PC-9 (cell line): ENCODE measurements at regions not wholly inside any gene's neighbourhood (a gene's known extent, or its start where the extent isn't known, plus 50 kb on each side); places are given as distances from the start of the nearest gene placed in this dataset.

Source experiments
- BruUV-seq: library from RNA; stranded (reverse); fragments of 400-500 nt; replicated peaks from 2 replicates; lab custom pipeline; 2021; lab: Mats Ljungman, UMichigan
- CTCF ChIA-PET: fragments of 300-600 bp; sonication (Branson Sonifier 250); formaldehyde crosslinking; loops from one replicate; lab custom pipeline; 2022; ENCODE audit warnings: antibody characterized with exemption; lab: Charles Lee
- POLR2A ChIA-PET: fragments of 300-600 bp; sonication (Branson Sonifier 250); formaldehyde crosslinking; loops from one replicate; lab custom pipeline; 2022; ENCODE audit warnings: antibody characterized with exemption; ENCODE audit not compliant: unreplicated experiment; lab: Charles Lee
- DNase-seq, 2 experiments: peaks; one replicate each; pipeline versions ENCODE4 v3.0.0 to v3.0.0-alpha.2; 2015 to 2022; ENCODE audit warnings: mixed read lengths in 1 of 2
- H2AFZ ChIP-seq: fragments of 200-600 bp; sonication (generic); 2 replicates; pipeline ENCODE4 v1.8.1; 2017; ENCODE audit warnings: antibody characterized with exemption
- H3F3A ChIP-seq: fragments of 200-600 bp; sonication (generic); 2 replicates; pipeline ENCODE4 v1.8.1; 2017; ENCODE audit warnings: antibody characterized with exemption, mild to moderate bottlenecking, low read depth; ENCODE audit not compliant: insufficient read depth
- H3K27ac ChIP-seq: fragments of 200-600 bp; sonication (generic); 2 replicates; pipeline ENCODE4 v1.6.1; 2016; ENCODE audit warnings: mixed run types
- H3K27me3 ChIP-seq: fragments of 200-600 bp; sonication (generic); 2 replicates; pipeline ENCODE4 v1.6.1; 2016; ENCODE audit warnings: low read depth, mixed run types; ENCODE audit not compliant: insufficient read depth
- H3K36me3 ChIP-seq: fragments of 200-600 bp; sonication (generic); 2 replicates; pipeline ENCODE4 v1.6.1; 2016; ENCODE audit warnings: low read depth, mixed run types
- H3K4me1 ChIP-seq: fragments of 200-600 bp; sonication (generic); replicated peaks from 2 replicates; pipeline ENCODE4 v1.6.1; 2016; ENCODE audit warnings: mixed run types; ENCODE audit not compliant: insufficient read depth
- H3K4me2 ChIP-seq: fragments of 200-600 bp; sonication (generic); 2 replicates; pipeline ENCODE4 v1.6.1; 2017; ENCODE audit warnings: mixed run types
- H3K4me3 ChIP-seq: fragments of 200-600 bp; sonication (generic); 2 replicates; pipeline ENCODE4 v1.6.1; 2016; ENCODE audit warnings: mixed run types
- H3K79me2 ChIP-seq: fragments of 200-600 bp; sonication (generic); 2 replicates; pipeline ENCODE4 v1.6.1; 2017; ENCODE audit warnings: low read depth, mixed run types
- H3K9me2 ChIP-seq: fragments of 200-600 bp; sonication (generic); 2 replicates; pipeline ENCODE4 v1.8.1; 2017; ENCODE audit warnings: mild to moderate bottlenecking; ENCODE audit not compliant: insufficient read depth
- H3K9me3 ChIP-seq: fragments of 200-600 bp; sonication (generic); 2 replicates; pipeline ENCODE4 v1.8.1; 2016; ENCODE audit warnings: low read depth; ENCODE audit not compliant: insufficient read depth
- H4K20me1 ChIP-seq: fragments of 200-600 bp; sonication (generic); 2 replicates; pipeline ENCODE4 v1.8.1; 2017; ENCODE audit not compliant: insufficient read depth
- CTCF ChIP-seq: fragments of 200-600 bp; sonication (generic); conservative IDR thresholded peaks from 2 replicates; pipeline ENCODE4 v1.6.1; 2017; ENCODE audit warnings: mixed run types, antibody characterized with exemption, mild to moderate bottlenecking, moderate library complexity
- EZH2 ChIP-seq: fragments of 200-600 bp; sonication (generic); IDR thresholded peaks from 2 replicates; pipeline ENCODE4 v1.8.0; 2017; ENCODE audit warnings: antibody characterized with exemption, low read depth
- intact Hi-C: fragments of 100-400 bp; cut with micrococcal nuclease; formaldehyde crosslinking; loops from one replicate; pipeline ENCODE4 v1.10.0; 2022; ENCODE audit not compliant: unreplicated experiment

DNA sequence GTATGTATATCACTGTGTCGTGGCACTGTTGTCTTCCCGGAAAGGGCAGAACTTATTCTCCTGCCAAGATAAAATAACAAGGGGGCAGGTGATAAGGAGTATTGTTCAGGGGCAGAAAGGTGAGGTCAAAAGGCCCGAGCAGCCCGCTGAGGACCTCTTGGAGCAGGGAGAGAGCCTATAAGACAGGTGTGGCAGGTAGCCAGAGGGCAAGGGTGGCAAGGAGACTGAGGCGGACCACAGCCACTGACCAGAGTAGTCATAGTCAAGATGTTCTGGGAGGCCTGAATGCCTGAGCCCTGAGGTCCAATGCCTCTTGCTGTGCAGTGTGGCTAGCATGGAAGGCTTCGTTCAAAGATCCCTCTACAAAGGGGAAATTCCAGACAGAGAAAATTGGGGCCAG, 172.3 kb upstream of the CHRNA7 start:
- H3F3A ChIP-seq: no peaks in the 10 kb centered on the region
- no peaks in the 10 kb centered on the region for H4K20me1 ChIP-seq
- TF ChIP-seq CTCF: no peak
- no peak for TF ChIP-seq EZH2
- DNase-seq: no peak
- no peak overlapping the region for H2AFZ ChIP-seq
- H3K9me2 ChIP-seq: no peaks in the 10 kb centered on the region
- no peaks in the 10 kb centered on the region for H3K4me1 ChIP-seq
- H3K4me3 ChIP-seq: no peak overlapping the region
- no peak overlapping the region for H3K4me2 ChIP-seq
- ChIA-PET POLR2A (no interaction called here), CTCF (no interaction called here)
- BruUV-seq: no TSS peak
- H3K79me2 ChIP-seq: no peaks in the 10 kb centered on the region
- H3K27ac ChIP-seq: no peak overlapping the region
- H3K36me3 ChIP-seq: no peaks in the 10 kb centered on the region
- intact Hi-C loops: no loop called here
- H3K9me3 ChIP-seq: no peaks in the 10 kb centered on the region
- H3K27me3 ChIP-seq: 0 out of 2 replicates have a peak, but pooled peaks cover 7% of the 10 kb centered on the region

DNA sequence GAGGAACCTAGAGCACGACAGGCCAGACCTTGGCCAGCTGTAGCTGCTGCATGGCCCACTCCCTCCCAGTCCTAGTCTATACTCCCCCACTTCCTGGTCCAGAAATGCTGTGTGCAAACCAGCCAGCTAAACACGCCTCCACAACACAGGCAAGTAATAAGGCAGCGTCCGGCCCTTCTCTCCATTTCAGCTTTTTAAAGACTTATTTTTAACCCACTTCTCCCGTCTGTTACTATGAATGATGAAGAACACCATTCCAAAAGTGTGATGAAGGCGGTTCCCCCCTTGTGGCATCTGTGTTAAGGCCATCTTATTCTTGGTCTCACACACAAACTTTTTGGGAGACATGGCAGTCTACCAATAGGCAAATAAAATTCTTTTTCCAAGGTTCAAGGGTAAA, 164.1 kb upstream of the CHRNA7 start:
- TF ChIP-seq EZH2 (no peak), CTCF (no peak)
- no peak for DNase-seq
- intact Hi-C loops: no loop called here

GRCh38 chr15:31867536-31868442, 162.5 kb upstream of the CHRNA7 start:
- Histone ChIP-seq H3F3A (no peaks in the 10 kb centered on the region), H3K4me2 (no peak overlapping the region), H3K4me1 (no peaks in the 10 kb centered on the region), H3K9me3 (no peaks in the 10 kb centered on the region), H3K4me3 (no peak overlapping the region), H2AFZ (no peak overlapping the region), H4K20me1 (no peaks in the 10 kb centered on the region), H3K36me3 (no peaks in the 10 kb centered on the region), H3K79me2 (no peaks in the 10 kb centered on the region), H3K27me3 (no peaks in the 10 kb centered on the region), H3K9me2 (no peaks in the 10 kb centered on the region), H3K27ac (no peak overlapping the region)
- POLR2A ChIA-PET: no interaction called here
- CTCF ChIA-PET: no interaction called here
- no TSS peak for BruUV-seq
- intact Hi-C loops: no loop called here
- DNase-seq: peak in 1 of 2 experiments; percentile 8
- no peak for TF ChIP-seq EZH2
- peak; percentile 67 for TF ChIP-seq CTCF

More for the DNA sequence above, 164.1 kb upstream of the CHRNA7 start:
- no peak overlapping the region for H3K4me3 ChIP-seq
- H3K9me2 ChIP-seq: no peaks in the 10 kb centered on the region
- H4K20me1 ChIP-seq: no peaks in the 10 kb centered on the region
- H3K4me2 ChIP-seq: no peak overlapping the region
- POLR2A ChIA-PET: no interaction called here
- no peak overlapping the region for H2AFZ ChIP-seq
- H3K79me2 ChIP-seq: no peaks in the 10 kb centered on the region
- H3K4me1 ChIP-seq: no peaks in the 10 kb centered on the region
- BruUV-seq: no TSS peak
- H3K27ac ChIP-seq: no peak overlapping the region
- H3K36me3 ChIP-seq: no peaks in the 10 kb centered on the region
- H3K9me3 ChIP-seq: no peaks in the 10 kb centered on the region
- H3K27me3 ChIP-seq: no peaks in the 10 kb centered on the region
- CTCF ChIA-PET: no interaction called here
- H3F3A ChIP-seq: no peaks in the 10 kb centered on the region
